Stimulated activated CD8-positive, alpha-beta memory T cell treated with anti-CD3 and anti-CD28 coated beads, Interleukin-15, amount 100 ng/mL, for 4 hours (primary cell): ENCODE measurements at regions not wholly inside any gene's neighbourhood (a gene's known extent, or its start where the extent isn't known, plus 50 kb on each side); places are given as distances from the start of the nearest gene placed in this dataset.

ENCODE experiments used
- DNase-seq, 2 donors: peaks; one replicate each; pipeline ENCODE4 v3.0.0-alpha.2; 2020; ENCODE audit warnings: low read depth in 2 of 2

GRCh38 chr13:89584058-89584620 lies 1763.3 kb upstream of the MIR17HG start:
- DNase-seq = no peak

GRCh38 chr13:89602655-89603054 lies 1744.8 kb upstream of the MIR17HG start:
- DNase-seq = no peak

GRCh38 chr13:89603187-89603586 lies 1744.3 kb upstream of the MIR17HG start:
- DNase-seq = no peak

- no peak for DNase-seq
Observed at GRCh38 chr13:89609318-89609717, 1738.2 kb upstream of the MIR17HG start.

DNA sequence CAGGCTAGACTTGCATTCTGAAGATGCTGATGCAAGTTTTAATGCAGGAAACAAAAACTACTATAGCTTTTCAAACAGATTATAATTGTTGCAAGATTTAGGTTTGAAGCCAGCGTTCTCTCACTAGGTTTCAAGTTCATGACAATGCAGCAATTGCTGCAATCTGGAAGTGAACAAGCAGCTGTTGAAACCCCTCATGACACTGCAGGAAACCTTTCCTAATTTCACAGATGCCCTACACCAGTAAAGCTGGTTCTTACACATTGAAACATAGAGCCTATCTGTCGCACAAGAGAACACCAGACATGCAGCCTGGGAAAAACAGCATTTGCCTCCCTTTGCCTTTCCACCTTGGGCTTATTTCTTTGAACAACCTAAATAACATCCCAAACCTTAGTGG lies 1737.2 kb upstream of the MIR17HG start:
- no peak for DNase-seq

DNA sequence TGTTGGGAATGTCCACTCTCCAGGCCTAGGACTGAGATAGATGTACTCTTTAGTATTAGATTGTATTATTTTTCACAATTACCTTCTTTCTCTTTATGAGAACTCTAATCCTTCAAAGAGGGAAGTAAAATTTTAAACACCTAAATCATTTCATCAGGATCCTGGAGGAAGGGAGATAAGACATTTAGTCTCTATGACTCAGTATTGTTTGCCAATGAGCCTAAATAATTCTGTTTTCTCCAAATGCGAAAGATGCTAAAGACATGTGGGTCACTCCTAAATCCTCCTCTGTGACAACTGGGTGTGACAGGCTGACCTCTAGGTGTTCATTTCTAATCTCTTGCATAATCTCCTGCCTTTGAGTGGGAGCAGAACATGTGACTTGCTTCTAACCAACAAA lies 1736.6 kb upstream of the MIR17HG start:
- DNase-seq = no peak

DNA sequence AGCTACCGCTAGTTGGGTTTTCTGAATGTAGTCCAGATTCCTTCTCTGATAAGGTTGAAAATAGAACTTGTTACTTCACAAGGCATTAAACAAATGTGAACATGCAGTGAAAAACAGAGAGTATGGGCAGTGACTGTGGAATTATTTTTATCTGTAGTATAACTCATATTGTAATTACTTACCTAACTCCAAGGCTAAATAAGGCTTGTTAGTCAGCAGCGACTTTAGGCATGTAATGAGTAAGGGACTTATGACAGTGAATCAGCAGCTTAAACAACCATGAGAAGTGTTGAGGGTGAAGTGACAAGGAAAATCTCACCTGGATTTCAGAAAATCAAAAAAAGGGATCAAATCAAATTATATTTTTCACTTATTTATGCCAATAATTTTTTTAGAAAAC lies 1719.5 kb upstream of the MIR17HG start:
- DNase-seq = no peak

GRCh38 chr13:89628567-89628966 lies 1718.9 kb upstream of the MIR17HG start:
- no peak for DNase-seq

DNA sequence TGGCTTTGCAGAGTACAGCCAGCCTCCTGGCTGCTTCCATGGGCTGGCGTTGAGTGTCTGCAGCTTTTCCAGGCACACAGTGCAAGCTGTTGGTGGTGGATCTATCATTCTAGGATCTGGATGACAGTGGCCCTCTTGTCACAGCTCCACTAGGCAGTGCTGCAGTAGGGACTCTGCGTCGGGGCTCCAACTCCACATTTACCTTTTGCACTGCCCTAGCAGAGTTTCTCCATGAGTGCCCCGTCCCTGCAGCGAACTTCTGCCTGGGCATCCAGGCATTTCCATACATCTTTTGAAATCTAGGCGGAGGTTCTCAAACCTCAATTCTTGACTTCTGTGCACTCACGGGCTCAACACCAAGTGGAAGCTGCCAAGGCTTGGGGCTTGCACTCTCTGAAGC lies 1697.3 kb upstream of the MIR17HG start:
- DNase-seq = no peak

GRCh38 chr13:89660752-89661151 lies 1686.7 kb upstream of the MIR17HG start:
- no peak for DNase-seq

GRCh38 chr13:89673789-89674311 lies 1673.6 kb upstream of the MIR17HG start:
- no peak for DNase-seq

DNA sequence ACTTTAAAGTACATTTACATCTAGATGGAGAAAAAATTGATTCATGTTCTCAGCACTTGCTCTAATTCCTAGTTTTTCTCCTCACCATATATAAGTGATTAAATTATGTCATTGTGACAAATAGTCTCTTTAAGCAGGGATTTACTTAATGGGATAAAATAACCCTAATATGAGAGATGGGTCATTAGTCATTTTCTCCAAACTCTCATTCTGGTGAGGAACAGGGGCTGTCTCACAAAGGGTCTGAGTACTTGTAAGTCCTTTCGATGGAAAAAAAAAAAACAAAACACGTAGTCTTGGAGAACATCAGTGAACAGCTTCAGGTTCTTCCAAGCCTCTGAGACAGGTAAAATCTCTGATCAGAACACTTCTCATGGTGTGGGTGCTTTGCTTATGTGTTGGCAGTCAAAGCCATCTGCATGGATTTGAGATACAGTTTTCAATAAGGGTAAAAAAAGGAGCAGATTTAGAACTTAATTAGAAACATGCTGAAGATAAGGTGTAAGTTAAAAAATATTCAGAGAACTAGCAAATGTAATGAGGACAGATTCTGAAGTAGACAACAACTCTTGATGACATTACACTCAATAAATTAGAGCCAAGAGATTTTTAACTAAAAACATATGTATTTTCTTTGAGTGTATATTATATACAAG lies 1668.9 kb upstream of the MIR17HG start:
- no peak for DNase-seq

DNA sequence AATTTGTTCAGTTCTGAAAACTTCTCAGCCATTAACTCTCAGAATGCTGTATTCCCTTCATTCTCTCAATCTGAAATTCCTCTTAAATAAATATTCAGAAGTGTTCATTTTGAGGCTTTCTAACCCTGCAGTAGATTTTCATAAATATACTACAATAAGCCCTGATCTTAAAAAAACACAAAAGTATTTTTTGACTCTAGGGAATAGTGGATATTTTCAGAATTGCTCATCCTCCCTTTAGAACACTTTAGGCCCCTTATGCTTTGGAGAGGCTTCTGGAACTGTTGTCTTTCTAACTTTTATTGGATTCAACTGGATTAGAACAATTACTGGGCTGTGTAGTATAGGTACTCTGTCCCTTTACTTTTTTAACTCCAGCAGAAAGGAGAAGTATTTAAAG lies 1662.6 kb upstream of the MIR17HG start:
- DNase-seq = no peak

DNA sequence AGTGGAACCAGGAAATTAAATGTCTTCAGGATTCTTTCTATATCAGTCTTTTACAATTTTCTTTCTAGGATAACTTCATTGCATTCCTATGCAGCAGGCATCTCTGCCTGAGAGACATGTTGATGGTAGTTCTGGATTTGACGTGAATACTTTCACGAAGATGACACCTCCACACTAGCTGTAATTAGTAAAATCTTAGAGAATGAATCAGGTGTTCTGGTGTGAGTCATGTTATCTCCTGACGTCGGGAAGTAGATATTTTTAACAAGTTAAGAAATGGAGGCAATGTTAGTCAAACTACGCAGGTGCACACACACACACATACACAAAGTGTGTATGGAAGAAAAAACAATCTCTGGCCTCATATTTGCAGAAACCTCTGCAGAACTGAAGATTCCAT lies 1661.3 kb upstream of the MIR17HG start:
- no peak for DNase-seq

GRCh38 chr13:89687066-89687465 lies 1660.4 kb upstream of the MIR17HG start:
- DNase-seq = no peak

DNA sequence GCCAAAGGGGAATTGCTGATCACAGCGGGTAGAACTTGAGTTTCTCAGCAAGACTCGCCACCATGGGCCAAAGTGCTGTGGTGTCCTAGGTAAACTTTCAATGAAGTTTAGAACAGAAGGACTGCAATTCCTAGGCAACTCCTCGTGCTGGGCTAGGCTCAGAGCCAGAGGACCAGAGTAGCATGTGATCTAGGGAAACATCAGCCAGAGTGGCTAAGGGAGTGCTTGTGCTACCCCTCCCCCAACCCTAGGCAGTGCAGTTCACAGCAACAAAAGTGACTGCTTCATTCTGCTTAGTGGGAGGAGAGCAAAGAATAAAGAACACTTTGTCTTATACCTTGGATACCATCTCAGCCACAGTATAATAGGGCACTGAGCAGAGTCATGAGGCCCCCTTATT lies 1658.6 kb upstream of the MIR17HG start:
- DNase-seq = no peak

GRCh38 chr13:89694451-89694850 lies 1653.0 kb upstream of the MIR17HG start:
- DNase-seq = no peak

DNA sequence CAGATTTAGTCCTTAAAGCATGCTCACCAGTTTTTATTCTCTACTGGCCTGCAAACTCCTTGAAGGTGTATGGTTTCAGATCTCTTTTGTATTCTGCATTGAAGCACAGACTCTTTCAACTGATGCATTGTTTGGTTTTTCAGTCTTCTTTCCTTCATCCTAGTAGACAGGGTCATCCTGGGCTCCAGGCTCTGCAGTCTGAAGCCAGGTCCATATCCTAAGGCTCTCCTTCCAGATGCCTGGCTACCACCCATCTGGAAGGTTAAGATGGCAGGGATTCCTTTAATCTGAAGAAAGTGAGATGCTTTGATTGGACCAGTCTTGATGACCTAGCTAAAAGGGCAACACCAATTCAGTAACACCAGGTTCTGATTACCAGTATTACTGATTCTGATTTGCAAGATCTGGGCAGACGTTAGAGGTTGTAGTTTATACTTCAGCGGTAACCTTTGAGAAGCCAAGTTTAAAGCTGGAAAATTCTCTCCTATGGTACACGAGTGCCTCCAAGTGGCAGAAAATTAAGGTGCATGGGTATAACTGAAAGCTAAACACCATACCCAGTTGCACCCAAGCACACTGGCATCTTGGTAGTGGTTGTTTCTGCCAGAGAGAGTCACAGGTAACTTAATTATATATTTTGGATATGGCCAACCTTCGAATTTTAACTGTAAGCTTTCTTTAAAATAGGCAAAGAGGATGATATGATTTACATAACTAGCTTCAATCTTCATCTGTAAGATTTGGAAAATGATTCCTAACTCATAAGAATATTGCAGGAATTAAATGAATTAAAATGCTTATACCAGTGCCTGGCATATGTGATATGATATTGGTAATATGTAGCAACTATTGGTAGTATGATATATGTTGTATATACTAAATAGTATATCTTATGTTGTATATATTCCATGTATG lies 1651.9 kb upstream of the MIR17HG start:
- DNase-seq = no peak

DNA sequence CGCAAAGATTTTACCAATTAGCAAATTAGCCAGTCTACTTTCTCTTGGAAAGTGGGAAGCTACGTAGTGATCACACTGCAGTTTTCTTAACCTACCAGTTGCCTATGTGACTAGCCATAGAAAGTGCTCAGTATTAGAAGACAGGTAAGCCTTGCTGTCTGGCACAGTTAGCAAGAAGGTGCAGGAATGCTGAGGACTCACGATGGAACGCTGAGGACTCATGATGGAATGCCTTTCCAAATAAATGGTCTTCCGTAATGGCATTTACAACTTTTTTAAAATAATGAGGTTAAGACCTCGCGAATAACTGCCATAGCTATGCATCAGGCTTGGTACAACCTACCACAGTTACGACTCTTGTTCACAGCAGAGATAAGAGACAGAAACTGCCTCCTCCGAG lies 1645.6 kb upstream of the MIR17HG start:
- no peak for DNase-seq

DNA sequence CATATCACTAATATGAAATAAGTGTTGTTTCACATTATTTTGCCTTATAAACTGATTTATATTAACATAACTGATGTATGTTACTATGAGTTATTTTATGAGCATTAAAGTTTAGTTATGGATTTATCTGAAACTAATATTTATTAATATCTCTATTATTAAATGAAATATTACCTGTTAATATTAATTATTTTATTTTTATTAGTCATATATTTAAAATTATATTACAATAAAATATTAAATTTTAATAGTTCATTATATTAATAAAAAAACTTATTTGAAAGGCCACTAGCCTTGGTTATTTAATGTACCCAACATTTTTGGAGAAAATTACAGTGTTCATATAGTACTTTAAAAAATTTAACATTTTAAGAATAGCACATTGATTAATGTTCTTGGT lies 1643.4 kb upstream of the MIR17HG start:
- no peak for DNase-seq

GRCh38 chr13:89708013-89708412 lies 1639.5 kb upstream of the MIR17HG start:
- DNase-seq = no peak

DNA sequence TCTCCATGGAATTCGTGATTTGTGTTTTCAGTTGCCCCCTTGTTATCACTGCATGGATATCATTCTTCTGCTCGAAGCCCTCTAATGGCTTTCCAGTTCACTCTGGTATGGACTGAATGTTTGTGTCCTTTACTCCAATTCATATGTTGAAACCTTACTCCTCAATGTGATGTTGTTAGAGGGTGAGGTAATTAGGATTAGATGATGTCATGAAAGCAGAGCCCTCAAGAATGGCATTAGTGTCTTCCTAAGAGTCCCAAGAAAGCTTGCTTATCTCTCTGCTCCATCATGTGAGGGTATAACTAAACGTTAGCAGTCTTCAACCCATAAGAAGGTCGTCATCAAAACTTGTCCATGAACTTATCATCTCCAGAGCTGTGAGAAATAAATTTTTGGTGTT lies 1626.3 kb upstream of the MIR17HG start:
- no peak for DNase-seq
